Adrenal gland (tissue), 5 donors: ENCODE measurements at regions not wholly inside any gene's neighbourhood (a gene's known extent, or its start where the extent isn't known, plus 50 kb on each side); places are given as distances from the start of the nearest gene placed in this dataset.

Experiments
- POLR2A ChIP-seq, 2 donors: fragments of 450-650 bp; IDR thresholded peaks; one replicate each; pipeline ENCODE4 v1.6.1; 2017; ENCODE audit warnings: antibody characterized with exemption in 2 of 2, mild to moderate bottlenecking in 2 of 2, moderate library complexity in 1 of 2
- TF ChIP-seq, protein P1 (sequence below), 6 experiments: fragments of 450-650 bp in 4 of 6; fragments of 200-600 bp in 2 of 6; sonication (generic) in 1 of 6; IDR thresholded peaks; 1 replicate in 5 of 6; 2 replicates in 1 of 6; pipeline versions ENCODE4 v1.5.1 to v1.8.0; 2016 to 2021; ENCODE audit warnings: antibody characterized with exemption in 6 of 6, mild to moderate bottlenecking in 2 of 6, moderate library complexity in 1 of 6
- donor health status: DM: no; HTN: no; CAD: no.

DNA sequence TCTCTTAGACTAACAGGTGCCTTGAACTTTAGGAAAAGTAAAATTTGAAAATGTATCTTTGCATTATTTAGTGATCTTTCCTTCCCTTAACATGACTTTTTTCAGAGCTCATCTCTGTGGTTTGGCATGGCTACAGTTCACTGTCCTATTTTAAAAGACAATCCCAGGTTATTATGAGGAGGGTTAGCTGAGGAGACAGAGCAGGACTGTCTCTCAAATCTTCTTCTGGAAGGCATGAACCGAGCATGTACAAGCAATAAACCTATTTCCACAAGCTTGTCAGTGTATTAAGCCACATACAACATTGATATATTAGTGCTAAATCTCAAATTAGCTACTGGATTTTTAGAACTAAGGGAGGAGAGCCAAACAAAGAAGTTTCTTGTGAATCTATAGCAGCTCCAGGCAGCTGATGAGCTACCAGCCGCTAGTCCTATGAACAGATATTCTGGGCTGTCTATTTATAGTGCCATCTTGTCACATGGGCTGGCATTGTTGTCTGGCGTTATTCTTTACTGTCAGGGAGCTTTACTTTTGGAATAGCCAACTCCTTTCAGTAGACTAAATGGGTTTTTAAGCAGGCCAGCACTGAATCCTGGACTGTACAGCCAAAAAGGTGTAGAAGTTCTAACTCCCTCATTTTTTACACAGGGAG, 171.2 kb upstream of the ACTBL2 start:
- TF ChIP-seq, protein P1, sequence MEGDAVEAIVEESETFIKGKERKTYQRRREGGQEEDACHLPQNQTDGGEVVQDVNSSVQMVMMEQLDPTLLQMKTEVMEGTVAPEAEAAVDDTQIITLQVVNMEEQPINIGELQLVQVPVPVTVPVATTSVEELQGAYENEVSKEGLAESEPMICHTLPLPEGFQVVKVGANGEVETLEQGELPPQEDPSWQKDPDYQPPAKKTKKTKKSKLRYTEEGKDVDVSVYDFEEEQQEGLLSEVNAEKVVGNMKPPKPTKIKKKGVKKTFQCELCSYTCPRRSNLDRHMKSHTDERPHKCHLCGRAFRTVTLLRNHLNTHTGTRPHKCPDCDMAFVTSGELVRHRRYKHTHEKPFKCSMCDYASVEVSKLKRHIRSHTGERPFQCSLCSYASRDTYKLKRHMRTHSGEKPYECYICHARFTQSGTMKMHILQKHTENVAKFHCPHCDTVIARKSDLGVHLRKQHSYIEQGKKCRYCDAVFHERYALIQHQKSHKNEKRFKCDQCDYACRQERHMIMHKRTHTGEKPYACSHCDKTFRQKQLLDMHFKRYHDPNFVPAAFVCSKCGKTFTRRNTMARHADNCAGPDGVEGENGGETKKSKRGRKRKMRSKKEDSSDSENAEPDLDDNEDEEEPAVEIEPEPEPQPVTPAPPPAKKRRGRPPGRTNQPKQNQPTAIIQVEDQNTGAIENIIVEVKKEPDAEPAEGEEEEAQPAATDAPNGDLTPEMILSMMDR (IDR thresholded peaks at IDR 0.05) = no peak
- TF ChIP-seq POLR2A (IDR thresholded peaks at IDR 0.05) = no peak
